HTR-8/SVneo (cell line): ENCODE measurements at regions not wholly inside any gene's neighbourhood (a gene's known extent, or its start where the extent isn't known, plus 50 kb on each side); places are given as distances from the start of the nearest gene placed in this dataset.
"Not testable (repeated sequence)": the region's sequence is repeated elsewhere in the genome, so short reads cannot be mapped to it uniquely, and the experiment has no call there.

ENCODE experiments used
- DNase-seq: peaks from one replicate; pipeline ENCODE4 v3.0.0; 2011; ENCODE audit warnings: low spot score, mixed read lengths; ENCODE audit not compliant: insufficient read length
- FAIRE-seq: peaks from 2 replicates; lab custom pipeline; 2011; peaks lifted over from hg19 to GRCh38; lab: Jason Lieb, UNC

- no peak for DNase-seq
- FAIRE-seq = no peak
Measured at GRCh38 chr16:66251476-66252160, 114.9 kb upstream of the CDH5 start.

GRCh38 chr16:66250686-66251431 lies 115.6 kb upstream of the CDH5 start:
- DNase-seq (no peak), FAIRE-seq (peak; percentile 62)

- DNase-seq = no peak
- FAIRE-seq = no peak
Measured at GRCh38 chr16:66247516-66248481, 118.7 kb upstream of the CDH5 start.

- DNase-seq (no peak), FAIRE-seq (no peak)
Measured at GRCh38 chr16:66245868-66246267, 120.6 kb upstream of the CDH5 start.

GRCh38 chr16:66245072-66245471 lies 121.4 kb upstream of the CDH5 start:
- DNase-seq (no peak), FAIRE-seq (no peak)

GRCh38 chr16:66242672-66243071 lies 123.8 kb upstream of the CDH5 start:
- FAIRE-seq = no peak
- DNase-seq = no peak

- DNase-seq, FAIRE-seq: not testable (repeated sequence)
Measured at GRCh38 chr16:66242206-66242605, 124.3 kb upstream of the CDH5 start.

- DNase-seq (no peak), FAIRE-seq (no peak)
Measured at GRCh38 chr16:66240631-66241395, 125.7 kb upstream of the CDH5 start.

GRCh38 chr16:66240088-66240487 lies 126.4 kb upstream of the CDH5 start:
- DNase-seq (no peak), FAIRE-seq (no peak)

GRCh38 chr16:66238696-66239095 lies 127.8 kb upstream of the CDH5 start:
- DNase-seq (no peak), FAIRE-seq (no peak)

GRCh38 chr16:66236301-66236700 lies 130.2 kb upstream of the CDH5 start:
- no peak for DNase-seq
- no peak for FAIRE-seq

GRCh38 chr16:66231452-66232160 lies 134.9 kb upstream of the CDH5 start:
- DNase-seq = no peak
- no peak for FAIRE-seq

GRCh38 chr16:66229651-66230050 lies 136.8 kb upstream of the CDH5 start:
- no peak for DNase-seq
- no peak for FAIRE-seq

GRCh38 chr16:66228792-66229191 lies 137.7 kb upstream of the CDH5 start:
- DNase-seq = no peak
- FAIRE-seq = peak; percentile 62

- FAIRE-seq (no peak), DNase-seq (no peak)
Measured at GRCh38 chr16:66227766-66228530, 138.5 kb upstream of the CDH5 start.

GRCh38 chr16:66226762-66227161 lies 139.7 kb upstream of the CDH5 start:
- no peak for FAIRE-seq
- DNase-seq = no peak

GRCh38 chr16:66225696-66226095 lies 140.8 kb upstream of the CDH5 start:
- FAIRE-seq = no peak
- DNase-seq = no peak

GRCh38 chr16:66224626-66225025 lies 141.9 kb upstream of the CDH5 start:
- no peak for FAIRE-seq

GRCh38 chr16:66224186-66224585 lies 142.3 kb upstream of the CDH5 start:
- no peak for DNase-seq
- no peak for FAIRE-seq

More at GRCh38 chr16:66224626-66225025, 141.9 kb upstream of the CDH5 start:
- DNase-seq = no peak
